ENCODE measurements at regions not wholly inside any gene's neighbourhood (a gene's known extent, or its start where the extent isn't known, plus 50 kb on each side); places are given as distances from the start of the nearest gene placed in this dataset.

DNA sequence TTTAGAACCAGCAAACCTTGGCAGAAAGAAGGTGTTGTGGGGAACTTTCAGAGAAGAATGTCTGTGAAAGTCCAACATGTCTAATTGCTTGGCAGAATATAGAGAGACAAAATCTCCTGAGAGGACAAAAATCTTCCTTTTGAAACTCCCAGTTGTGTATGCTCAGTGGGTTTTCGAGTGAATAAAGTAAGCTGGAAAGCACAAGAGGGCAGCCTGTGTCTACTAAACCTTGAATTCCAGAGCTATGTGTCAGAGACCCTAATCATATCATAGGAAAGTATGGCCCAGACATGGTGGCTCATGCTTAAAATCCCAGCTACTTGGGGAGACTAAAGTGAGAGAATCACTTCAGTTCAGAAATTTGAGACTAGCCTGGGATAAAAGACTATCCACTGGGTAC, 661.2 kb downstream of the SLC16A7 start:
- no peak for TF ChIP-seq ZNF138 (tag by site-specific recombination; IDR thresholded peaks at IDR 0.05; ENCODE audit: borderline replicate concordance)
- TF ChIP-seq, protein P1, sequence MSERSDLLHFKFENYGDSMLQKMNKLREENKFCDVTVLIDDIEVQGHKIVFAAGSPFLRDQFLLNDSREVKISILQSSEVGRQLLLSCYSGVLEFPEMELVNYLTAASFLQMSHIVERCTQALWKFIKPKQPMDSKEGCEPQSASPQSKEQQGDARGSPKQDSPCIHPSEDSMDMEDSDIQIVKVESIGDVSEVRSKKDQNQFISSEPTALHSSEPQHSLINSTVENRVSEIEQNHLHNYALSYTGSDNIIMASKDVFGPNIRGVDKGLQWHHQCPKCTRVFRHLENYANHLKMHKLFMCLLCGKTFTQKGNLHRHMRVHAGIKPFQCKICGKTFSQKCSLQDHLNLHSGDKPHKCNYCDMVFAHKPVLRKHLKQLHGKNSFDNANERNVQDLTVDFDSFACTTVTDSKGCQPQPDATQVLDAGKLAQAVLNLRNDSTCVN (tag by site-specific recombination; optimal IDR thresholded peaks at IDR 0.05) = no peak
- TF ChIP-seq ZNF596 (tag by site-specific recombination; IDR thresholded peaks at IDR 0.05) = no peak
- TF ChIP-seq, protein P2, sequence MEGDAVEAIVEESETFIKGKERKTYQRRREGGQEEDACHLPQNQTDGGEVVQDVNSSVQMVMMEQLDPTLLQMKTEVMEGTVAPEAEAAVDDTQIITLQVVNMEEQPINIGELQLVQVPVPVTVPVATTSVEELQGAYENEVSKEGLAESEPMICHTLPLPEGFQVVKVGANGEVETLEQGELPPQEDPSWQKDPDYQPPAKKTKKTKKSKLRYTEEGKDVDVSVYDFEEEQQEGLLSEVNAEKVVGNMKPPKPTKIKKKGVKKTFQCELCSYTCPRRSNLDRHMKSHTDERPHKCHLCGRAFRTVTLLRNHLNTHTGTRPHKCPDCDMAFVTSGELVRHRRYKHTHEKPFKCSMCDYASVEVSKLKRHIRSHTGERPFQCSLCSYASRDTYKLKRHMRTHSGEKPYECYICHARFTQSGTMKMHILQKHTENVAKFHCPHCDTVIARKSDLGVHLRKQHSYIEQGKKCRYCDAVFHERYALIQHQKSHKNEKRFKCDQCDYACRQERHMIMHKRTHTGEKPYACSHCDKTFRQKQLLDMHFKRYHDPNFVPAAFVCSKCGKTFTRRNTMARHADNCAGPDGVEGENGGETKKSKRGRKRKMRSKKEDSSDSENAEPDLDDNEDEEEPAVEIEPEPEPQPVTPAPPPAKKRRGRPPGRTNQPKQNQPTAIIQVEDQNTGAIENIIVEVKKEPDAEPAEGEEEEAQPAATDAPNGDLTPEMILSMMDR (tag by site-specific recombination; IDR thresholded peaks at IDR 0.05) = no peak
- TF ChIP-seq, protein P3, sequence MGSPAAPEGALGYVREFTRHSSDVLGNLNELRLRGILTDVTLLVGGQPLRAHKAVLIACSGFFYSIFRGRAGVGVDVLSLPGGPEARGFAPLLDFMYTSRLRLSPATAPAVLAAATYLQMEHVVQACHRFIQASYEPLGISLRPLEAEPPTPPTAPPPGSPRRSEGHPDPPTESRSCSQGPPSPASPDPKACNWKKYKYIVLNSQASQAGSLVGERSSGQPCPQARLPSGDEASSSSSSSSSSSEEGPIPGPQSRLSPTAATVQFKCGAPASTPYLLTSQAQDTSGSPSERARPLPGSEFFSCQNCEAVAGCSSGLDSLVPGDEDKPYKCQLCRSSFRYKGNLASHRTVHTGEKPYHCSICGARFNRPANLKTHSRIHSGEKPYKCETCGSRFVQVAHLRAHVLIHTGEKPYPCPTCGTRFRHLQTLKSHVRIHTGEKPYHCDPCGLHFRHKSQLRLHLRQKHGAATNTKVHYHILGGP (tag by site-specific recombination; IDR thresholded peaks at IDR 0.05) = no peak
- no peak for TF ChIP-seq KLF7 (tag by site-specific recombination; IDR thresholded peaks at IDR 0.05; ENCODE audit: borderline replicate concordance)
- no peak for TF ChIP-seq ZNF670 (tag by site-specific recombination; IDR thresholded peaks at IDR 0.05; ENCODE audit: low read depth)

Data from HEK293 (cell line).